ENCODE measurements at regions not wholly inside any gene's neighbourhood (a gene's known extent, or its start where the extent isn't known, plus 50 kb on each side); places are given as distances from the start of the nearest gene placed in this dataset.

- peak; percentile 51 to 57 for DNase-seq
These were observed 77.6 kb upstream of the RGS17 start for GRCh38 chr6:153208706-153209105.

- DNase-seq = no peak
These were observed 76.5 kb upstream of the RGS17 start for GRCh38 chr6:153207617-153208016.

DNA sequence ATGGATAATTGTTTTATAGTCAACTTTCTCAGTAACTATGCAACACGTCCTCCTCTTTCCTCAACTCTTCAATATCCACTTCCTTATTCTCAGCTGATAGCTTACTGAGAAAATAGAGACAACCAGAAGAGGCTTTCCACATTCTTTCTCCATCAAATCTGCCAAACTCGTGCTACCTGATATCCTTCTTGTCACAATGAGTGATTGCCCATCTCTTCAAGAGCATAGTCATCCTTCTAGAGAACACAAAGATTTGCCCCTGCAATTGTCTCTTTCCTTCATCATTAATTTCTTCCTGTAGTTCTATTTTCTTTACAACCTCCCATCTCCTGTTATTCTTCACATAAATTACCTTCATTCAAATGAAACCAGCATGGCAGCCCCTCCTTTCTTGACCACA lies 75.9 kb upstream of the RGS17 start:
- no peak for DNase-seq

GRCh38 chr6:153192943-153193885 lies 62.1 kb upstream of the RGS17 start:
- no peak for DNase-seq

- no peak for DNase-seq
These were observed 52.8 kb upstream of the RGS17 start for GRCh38 chr6:153183925-153184324.

Measured in NCI-H187 (cell line).